B cell (primary cell): ENCODE measurements at regions not wholly inside any gene's neighbourhood (a gene's known extent, or its start where the extent isn't known, plus 50 kb on each side); places are given as distances from the start of the nearest gene placed in this dataset.
"Not testable (repeated sequence)": the region's sequence is repeated elsewhere in the genome, so short reads cannot be mapped to it uniquely, and the experiment has no call there.

Experiments
- EZH2 ChIP-seq: IDR thresholded peaks from 2 replicates; pipeline ENCODE4 v1.6.1; 2012; ENCODE audit warnings: borderline replicate concordance, low read depth, mild to moderate bottlenecking, moderate library complexity, low read length; ENCODE audit not compliant: insufficient read depth, poor library complexity, severe bottlenecking
- TF ChIP-seq, protein P1 (sequence below): fragments of 200-600 bp; IDR thresholded peaks from one replicate; pipeline ENCODE4 v1.8.0; 2022; ENCODE audit warnings: antibody characterized with exemption, mild to moderate bottlenecking

- TF ChIP-seq, protein P1, sequence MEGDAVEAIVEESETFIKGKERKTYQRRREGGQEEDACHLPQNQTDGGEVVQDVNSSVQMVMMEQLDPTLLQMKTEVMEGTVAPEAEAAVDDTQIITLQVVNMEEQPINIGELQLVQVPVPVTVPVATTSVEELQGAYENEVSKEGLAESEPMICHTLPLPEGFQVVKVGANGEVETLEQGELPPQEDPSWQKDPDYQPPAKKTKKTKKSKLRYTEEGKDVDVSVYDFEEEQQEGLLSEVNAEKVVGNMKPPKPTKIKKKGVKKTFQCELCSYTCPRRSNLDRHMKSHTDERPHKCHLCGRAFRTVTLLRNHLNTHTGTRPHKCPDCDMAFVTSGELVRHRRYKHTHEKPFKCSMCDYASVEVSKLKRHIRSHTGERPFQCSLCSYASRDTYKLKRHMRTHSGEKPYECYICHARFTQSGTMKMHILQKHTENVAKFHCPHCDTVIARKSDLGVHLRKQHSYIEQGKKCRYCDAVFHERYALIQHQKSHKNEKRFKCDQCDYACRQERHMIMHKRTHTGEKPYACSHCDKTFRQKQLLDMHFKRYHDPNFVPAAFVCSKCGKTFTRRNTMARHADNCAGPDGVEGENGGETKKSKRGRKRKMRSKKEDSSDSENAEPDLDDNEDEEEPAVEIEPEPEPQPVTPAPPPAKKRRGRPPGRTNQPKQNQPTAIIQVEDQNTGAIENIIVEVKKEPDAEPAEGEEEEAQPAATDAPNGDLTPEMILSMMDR = not testable (repeated sequence)
- not testable (repeated sequence) for TF ChIP-seq EZH2
Measured at GRCh38 chr5:20865892-20866291, 877.9 kb upstream of the CDH18 start.
